ENCODE measurements at regions not wholly inside any gene's neighbourhood (a gene's known extent, or its start where the extent isn't known, plus 50 kb on each side); places are given as distances from the start of the nearest gene placed in this dataset.

- Histone ChIP-seq H3K27ac (no peak overlapping the region), H3K36me3 (peaks cover 30% of the 10 kb centered on the region), H3K9me3 (no peaks in the 10 kb centered on the region), H3K27me3 (ENCODE audit: low read depth) (no peaks in the 10 kb centered on the region), H3K4me3 (no peak overlapping the region), H3K4me1 (peaks cover 21% of the 10 kb centered on the region)
- intact Hi-C loops (cut with DNase I): no loop called here
- no peak for TF ChIP-seq CTCF (IDR thresholded peaks at IDR 0.05)
- ATAC-seq: no peak
- DNase-seq: no peak
Measured at GRCh38 chr16:31711344-31711845, 162.2 kb upstream of the ZNF267 start.

- H3K4me1 ChIP-seq: peaks cover 21% of the 10 kb centered on the region
- peaks cover 23% of the 10 kb centered on the region for H3K36me3 ChIP-seq
- no peak for ATAC-seq
- no peak for DNase-seq
- H3K27ac ChIP-seq: no peak overlapping the region
- H3K27me3 ChIP-seq (ENCODE audit: low read depth): no peaks in the 10 kb centered on the region
- intact Hi-C loops (cut with DNase I): no loop called here
- TF ChIP-seq CTCF (IDR thresholded peaks at IDR 0.05): no peak
- no peak overlapping the region for H3K4me3 ChIP-seq
- H3K9me3 ChIP-seq: no peaks in the 10 kb centered on the region
Measured at GRCh38 chr16:31712064-31712540, 161.5 kb upstream of the ZNF267 start.

GRCh38 chr16:31713071-31713944, 160.3 kb upstream of the ZNF267 start:
- Histone ChIP-seq H3K36me3 (peaks cover 12% of the 10 kb centered on the region), H3K9me3 (no peaks in the 10 kb centered on the region), H3K27ac (peak overlapping the region; percentile 96), H3K27me3 (ENCODE audit: low read depth) (no peaks in the 10 kb centered on the region), H3K4me3 (peak overlapping the region; percentile 96), H3K4me1 (peaks cover 21% of the 10 kb centered on the region)
- no peak for TF ChIP-seq CTCF (IDR thresholded peaks at IDR 0.05)
- intact Hi-C loops (cut with DNase I): no loop called here
- ATAC-seq (peak; percentile 95 to 96), DNase-seq (peak; percentile 95)

- H3K27me3 ChIP-seq (ENCODE audit: low read depth): no peaks in the 10 kb centered on the region
- peaks cover 5% of the 10 kb centered on the region for H3K36me3 ChIP-seq
- intact Hi-C loops (cut with DNase I): no loop called here
- ATAC-seq: no peak
- TF ChIP-seq CTCF (IDR thresholded peaks at IDR 0.05): no peak
- H3K4me1 ChIP-seq: peaks cover 21% of the 10 kb centered on the region
- DNase-seq: no peak
- no peaks in the 10 kb centered on the region for H3K9me3 ChIP-seq
- peak overlapping the region; percentile 96 for H3K27ac ChIP-seq
- H3K4me3 ChIP-seq: peak overlapping the region; percentile 96
Measured at GRCh38 chr16:31713945-31714902, 159.4 kb upstream of the ZNF267 start.

GRCh38 chr16:31714903-31715504, 158.6 kb upstream of the ZNF267 start:
- Histone ChIP-seq H3K27me3 (ENCODE audit: low read depth) (no peaks in the 10 kb centered on the region), H3K27ac (no peak overlapping the region), H3K4me1 (peaks cover 25% of the 10 kb centered on the region), H3K9me3 (no peaks in the 10 kb centered on the region), H3K36me3 (peaks cover 9% of the 10 kb centered on the region), H3K4me3 (peak overlapping the region; percentile 96)
- intact Hi-C loops (cut with DNase I): no loop called here
- DNase-seq (no peak), ATAC-seq (no peak)
- TF ChIP-seq CTCF (IDR thresholded peaks at IDR 0.05): no peak
